Kidney glomerular epithelial cell (primary cell): ENCODE measurements at regions not wholly inside any gene's neighbourhood (a gene's known extent, or its start where the extent isn't known, plus 50 kb on each side); places are given as distances from the start of the nearest gene placed in this dataset.
"Not testable (repeated sequence)": the region's sequence is repeated elsewhere in the genome, so short reads cannot be mapped to it uniquely, and the experiment has no call there.

Experiments
- DNase-seq: peaks from one replicate; lab custom pipeline; 2025; lab: John Stamatoyannopoulos, UW

- DNase-seq: no peak
Observed at GRCh38 chr2:176763851-176764404, 448.7 kb upstream of the HNRNPA3 start.

GRCh38 chr2:176764921-176765320 lies 447.7 kb upstream of the HNRNPA3 start:
- no peak for DNase-seq

GRCh38 chr2:176766005-176766404 lies 446.6 kb upstream of the HNRNPA3 start:
- DNase-seq: no peak

GRCh38 chr2:176768185-176768584 lies 444.4 kb upstream of the HNRNPA3 start:
- DNase-seq: no peak

- no peak for DNase-seq
Observed at GRCh38 chr2:176769021-176769420, 443.6 kb upstream of the HNRNPA3 start.

GRCh38 chr2:176769499-176770370 lies 442.9 kb upstream of the HNRNPA3 start:
- no peak for DNase-seq

- no peak for DNase-seq
Observed at GRCh38 chr2:176772816-176773215, 439.8 kb upstream of the HNRNPA3 start.

- no peak for DNase-seq
Observed at GRCh38 chr2:176774766-176775451, 437.7 kb upstream of the HNRNPA3 start.

- DNase-seq: no peak
Observed at GRCh38 chr2:176777262-176777661, 435.3 kb upstream of the HNRNPA3 start.

- DNase-seq: no peak
Observed at GRCh38 chr2:176779917-176780316, 432.7 kb upstream of the HNRNPA3 start.

GRCh38 chr2:176780348-176780747 lies 432.2 kb upstream of the HNRNPA3 start:
- DNase-seq: no peak

GRCh38 chr2:176781570-176782217 lies 430.9 kb upstream of the HNRNPA3 start:
- DNase-seq: no peak

- DNase-seq: no peak
Observed at GRCh38 chr2:176784633-176785200, 427.9 kb upstream of the HNRNPA3 start.

GRCh38 chr2:176789751-176790150 lies 422.8 kb upstream of the HNRNPA3 start:
- DNase-seq: no peak

GRCh38 chr2:176790468-176790867 lies 422.1 kb upstream of the HNRNPA3 start:
- DNase-seq: no peak

- no peak for DNase-seq
Observed at GRCh38 chr2:176793792-176794191, 418.8 kb upstream of the HNRNPA3 start.

GRCh38 chr2:176794392-176794791 lies 418.2 kb upstream of the HNRNPA3 start:
- no peak for DNase-seq

GRCh38 chr2:176795823-176796222 lies 416.8 kb upstream of the HNRNPA3 start:
- no peak for DNase-seq

- not testable (repeated sequence) for DNase-seq
Observed at GRCh38 chr2:176796677-176797076, 415.9 kb upstream of the HNRNPA3 start.

- no peak for DNase-seq
Observed at GRCh38 chr2:176804392-176804791, 408.2 kb upstream of the HNRNPA3 start.

- DNase-seq: no peak
Observed at GRCh38 chr2:176805345-176805744, 407.2 kb upstream of the HNRNPA3 start.

- DNase-seq: no peak
Observed at GRCh38 chr2:176812246-176812775, 400.3 kb upstream of the HNRNPA3 start.
